ENCODE measurements at regions not wholly inside any gene's neighbourhood (a gene's known extent, or its start where the extent isn't known, plus 50 kb on each side); places are given as distances from the start of the nearest gene placed in this dataset.

GRCh38 chr6:141401168-141401567 lies 731.6 kb upstream of the GJE1 start:
- no peak for TF ChIP-seq CTCF (IDR thresholded peaks at IDR 0.05; ENCODE audit: unreplicated experiment)
- BruUV-seq (replicated peaks), result no TSS peak
- intact Hi-C loops (cut with micrococcal nuclease), result no loop called here
- DNase-seq (ENCODE audit: unreplicated experiment), result no peak
- ChIA-PET CTCF (no interaction called here), POLR2A (interaction anchor here (1.5 kb wide), 1 partner anchor 11 kb away, joined by 3 read pairs; no protein-coding TSS in a partner anchor)
- Mint-ChIP-seq H3K27me3 (ENCODE audit: insufficient read depth, unreplicated experiment) (no peaks in the 10 kb centered on the region), H3K9me3 (ENCODE audit: unreplicated experiment) (no peaks in the 10 kb centered on the region), H3K4me3 (ENCODE audit: unreplicated experiment) (no peak overlapping the region), H3K36me3 (ENCODE audit: insufficient read depth, unreplicated experiment) (peaks cover 9% of the 10 kb centered on the region), H3K27ac (ENCODE audit: low read depth, unreplicated experiment) (no peak overlapping the region), H3K4me1 (ENCODE audit: insufficient read depth, unreplicated experiment) (peaks cover 12% of the 10 kb centered on the region)

- Mint-ChIP-seq H3K36me3 (ENCODE audit: insufficient read depth, unreplicated experiment) (peaks cover 8% of the 10 kb centered on the region), H3K27me3 (ENCODE audit: insufficient read depth, unreplicated experiment) (no peaks in the 10 kb centered on the region), H3K9me3 (ENCODE audit: unreplicated experiment) (no peaks in the 10 kb centered on the region), H3K4me1 (ENCODE audit: insufficient read depth, unreplicated experiment) (peaks cover 12% of the 10 kb centered on the region), H3K27ac (ENCODE audit: low read depth, unreplicated experiment) (no peak overlapping the region), H3K4me3 (ENCODE audit: unreplicated experiment) (no peak overlapping the region)
- DNase-seq (ENCODE audit: unreplicated experiment), result no peak
- intact Hi-C loops (cut with micrococcal nuclease), result no loop called here
- no peak for TF ChIP-seq CTCF (IDR thresholded peaks at IDR 0.05; ENCODE audit: unreplicated experiment)
- ChIA-PET CTCF (interaction anchor here (0.6 kb wide), 1 partner anchor 25 kb away, joined by 3 read pairs; no protein-coding TSS in a partner anchor), POLR2A (no interaction called here)
- no TSS peak for BruUV-seq (replicated peaks)
Measured at GRCh38 chr6:141398949-141399348, 733.8 kb upstream of the GJE1 start.

- intact Hi-C loops (cut with micrococcal nuclease), result no loop called here
- no TSS peak for BruUV-seq (replicated peaks)
- Mint-ChIP-seq H3K4me1 (ENCODE audit: insufficient read depth, unreplicated experiment) (no peaks in the 10 kb centered on the region), H3K36me3 (ENCODE audit: insufficient read depth, unreplicated experiment) (no peaks in the 10 kb centered on the region), H3K27me3 (ENCODE audit: insufficient read depth, unreplicated experiment) (no peaks in the 10 kb centered on the region), H3K4me3 (ENCODE audit: unreplicated experiment) (no peak overlapping the region), H3K27ac (ENCODE audit: low read depth, unreplicated experiment) (no peak overlapping the region), H3K9me3 (ENCODE audit: unreplicated experiment) (no peaks in the 10 kb centered on the region)
- no peak for DNase-seq (ENCODE audit: unreplicated experiment)
- CTCF ChIA-PET, result no interaction called here
- POLR2A ChIA-PET, result no interaction called here
- TF ChIP-seq CTCF (IDR thresholded peaks at IDR 0.05; ENCODE audit: unreplicated experiment), result no peak
Measured at GRCh38 chr6:141395443-141396008, 737.2 kb upstream of the GJE1 start.

GRCh38 chr6:141394565-141395051 lies 738.1 kb upstream of the GJE1 start:
- DNase-seq (ENCODE audit: unreplicated experiment), result no peak
- intact Hi-C loops (cut with micrococcal nuclease), result no loop called here
- ChIA-PET CTCF (no interaction called here), POLR2A (no interaction called here)
- no peak for TF ChIP-seq CTCF (IDR thresholded peaks at IDR 0.05; ENCODE audit: unreplicated experiment)
- no peaks in the 10 kb centered on the region for H3K27me3 Mint-ChIP-seq (ENCODE audit: insufficient read depth, unreplicated experiment)
- no peaks in the 10 kb centered on the region for H3K36me3 Mint-ChIP-seq (ENCODE audit: insufficient read depth, unreplicated experiment)
- H3K4me1 Mint-ChIP-seq (ENCODE audit: insufficient read depth, unreplicated experiment), result no peaks in the 10 kb centered on the region
- no TSS peak for BruUV-seq (replicated peaks)
- no peak overlapping the region for H3K27ac Mint-ChIP-seq (ENCODE audit: low read depth, unreplicated experiment)
- H3K9me3 Mint-ChIP-seq (ENCODE audit: unreplicated experiment), result no peaks in the 10 kb centered on the region
- H3K4me3 Mint-ChIP-seq (ENCODE audit: unreplicated experiment), result no peak overlapping the region

Data from MCF 10A (cell line).